GM23248 (cell line): ENCODE measurements at regions not wholly inside any gene's neighbourhood (a gene's known extent, or its start where the extent isn't known, plus 50 kb on each side); places are given as distances from the start of the nearest gene placed in this dataset.

ENCODE experiments used
- EZH2 ChIP-seq: fragments of 200-600 bp; sonication (generic); IDR thresholded peaks from 2 replicates; pipeline ENCODE4 v1.6.1; 2018; ENCODE audit warnings: antibody characterized with exemption, mild to moderate bottlenecking; ENCODE audit not compliant: insufficient read depth, poor library complexity, severe bottlenecking
- EZH2phosphoT487 ChIP-seq: fragments of 200-600 bp; sonication (generic); IDR thresholded peaks from 2 replicates; pipeline ENCODE4 v1.6.1; 2018; ENCODE audit warnings: antibody characterized with exemption, moderate library complexity, mild to moderate bottlenecking, low read depth; ENCODE audit not compliant: insufficient read depth

- TF ChIP-seq EZH2 (no peak), EZH2phosphoT487 (no peak)
Observed at GRCh38 chrY:19265404-19265803, 479.1 kb downstream of the KDM5D start.
